GM18511 (cell line): ENCODE measurements at regions not wholly inside any gene's neighbourhood (a gene's known extent, or its start where the extent isn't known, plus 50 kb on each side); places are given as distances from the start of the nearest gene placed in this dataset.
"Not testable (repeated sequence)": the region's sequence is repeated elsewhere in the genome, so short reads cannot be mapped to it uniquely, and the experiment has no call there.

ENCODE experiments used
- ATAC-seq: cut with Tn5 transposase; IDR thresholded peaks from one replicate; pipeline ENCODE4 v1.9.1; 2021; ENCODE audit warnings: mild to moderate bottlenecking, moderate library complexity; ENCODE audit not compliant: unreplicated experiment

DNA sequence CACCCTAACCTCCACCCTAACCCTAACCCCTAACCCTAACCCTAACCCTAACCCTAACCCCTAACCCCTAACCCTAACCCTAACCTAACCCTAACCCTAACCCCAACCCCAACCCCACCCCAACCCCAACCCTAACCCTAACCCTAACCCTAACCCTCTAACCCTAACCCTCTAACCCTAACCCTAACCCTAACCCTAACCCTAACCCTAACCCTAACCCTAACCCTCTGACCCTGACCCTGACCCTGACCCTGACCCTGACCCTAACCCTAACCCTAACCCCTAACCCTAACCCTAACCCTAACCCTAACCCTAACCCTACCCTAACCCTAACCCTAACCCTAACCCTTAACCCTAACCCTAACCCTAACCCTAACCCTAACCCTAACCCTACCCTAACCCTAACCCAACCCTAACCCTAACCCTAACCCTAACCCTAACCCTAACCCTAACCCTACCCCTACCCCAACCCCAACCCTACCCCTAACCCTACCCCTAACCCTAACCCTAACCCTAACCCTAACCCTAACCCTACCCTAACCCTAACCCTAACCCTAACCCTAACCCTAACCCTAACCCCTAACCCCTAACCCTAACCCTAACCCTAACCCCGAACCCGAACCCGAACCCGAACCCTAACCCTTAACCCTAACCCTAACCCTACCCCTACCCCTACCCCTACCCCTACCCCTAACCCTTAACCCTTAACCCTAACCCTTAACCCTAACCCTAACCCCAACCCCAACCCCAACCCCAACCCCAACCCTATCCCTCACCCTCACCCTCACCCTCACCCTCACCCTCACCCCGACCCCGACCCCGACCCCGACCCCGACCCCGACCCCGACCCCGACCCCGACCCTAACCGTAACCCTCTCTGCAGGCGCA, 186.2 kb upstream of the CHL1 start:
- ATAC-seq, result not testable (repeated sequence)

GRCh38 chr3:11734-12133, 184.8 kb upstream of the CHL1 start:
- ATAC-seq, result no peak

DNA sequence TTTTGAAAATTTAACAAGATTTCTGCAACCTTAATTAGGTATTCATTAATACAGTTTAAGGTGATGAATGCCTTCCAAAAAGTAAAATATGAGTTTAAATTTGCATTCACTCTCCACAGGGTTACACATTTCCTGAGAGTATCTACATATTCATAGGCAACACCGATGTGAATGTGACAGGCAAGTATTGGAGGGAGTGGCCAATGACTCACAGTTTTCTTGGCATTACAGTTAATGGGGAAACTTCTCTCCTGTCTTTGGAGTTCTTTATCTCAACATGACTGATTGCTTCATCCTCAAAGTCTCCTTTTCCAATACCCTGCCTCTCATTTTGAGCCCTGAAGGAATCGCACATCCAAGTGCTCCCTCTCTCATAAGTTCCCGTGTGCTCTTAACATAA, 181.9 kb upstream of the CHL1 start:
- ATAC-seq, result no peak

GRCh38 chr3:16366-16765, 180.2 kb upstream of the CHL1 start:
- no peak for ATAC-seq

- ATAC-seq, result no peak
These were observed 176.1 kb upstream of the CHL1 start for GRCh38 chr3:20421-20820.

DNA sequence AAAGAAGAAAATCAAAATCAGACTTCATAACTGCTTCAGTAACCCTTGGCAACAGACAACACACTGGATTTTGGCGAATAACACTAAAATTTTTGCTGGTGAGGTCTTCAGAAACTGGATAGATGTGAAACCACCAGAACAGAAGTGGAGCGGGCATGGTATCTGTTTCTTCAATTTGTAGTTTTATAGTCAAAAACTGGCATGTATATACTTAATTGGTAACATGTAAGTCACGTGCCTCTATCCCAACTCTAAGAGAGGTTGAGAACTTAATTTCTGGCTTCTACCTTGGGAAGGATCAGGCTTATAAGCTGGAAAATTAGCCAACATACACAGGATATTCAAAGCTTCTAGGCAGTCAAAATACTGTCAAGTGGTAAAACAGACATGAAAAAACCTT, 172.6 kb upstream of the CHL1 start:
- no peak for ATAC-seq

GRCh38 chr3:25056-25455, 171.5 kb upstream of the CHL1 start:
- ATAC-seq, result no peak

GRCh38 chr3:35985-36384, 160.6 kb upstream of the CHL1 start:
- peak; percentile 45 for ATAC-seq

DNA sequence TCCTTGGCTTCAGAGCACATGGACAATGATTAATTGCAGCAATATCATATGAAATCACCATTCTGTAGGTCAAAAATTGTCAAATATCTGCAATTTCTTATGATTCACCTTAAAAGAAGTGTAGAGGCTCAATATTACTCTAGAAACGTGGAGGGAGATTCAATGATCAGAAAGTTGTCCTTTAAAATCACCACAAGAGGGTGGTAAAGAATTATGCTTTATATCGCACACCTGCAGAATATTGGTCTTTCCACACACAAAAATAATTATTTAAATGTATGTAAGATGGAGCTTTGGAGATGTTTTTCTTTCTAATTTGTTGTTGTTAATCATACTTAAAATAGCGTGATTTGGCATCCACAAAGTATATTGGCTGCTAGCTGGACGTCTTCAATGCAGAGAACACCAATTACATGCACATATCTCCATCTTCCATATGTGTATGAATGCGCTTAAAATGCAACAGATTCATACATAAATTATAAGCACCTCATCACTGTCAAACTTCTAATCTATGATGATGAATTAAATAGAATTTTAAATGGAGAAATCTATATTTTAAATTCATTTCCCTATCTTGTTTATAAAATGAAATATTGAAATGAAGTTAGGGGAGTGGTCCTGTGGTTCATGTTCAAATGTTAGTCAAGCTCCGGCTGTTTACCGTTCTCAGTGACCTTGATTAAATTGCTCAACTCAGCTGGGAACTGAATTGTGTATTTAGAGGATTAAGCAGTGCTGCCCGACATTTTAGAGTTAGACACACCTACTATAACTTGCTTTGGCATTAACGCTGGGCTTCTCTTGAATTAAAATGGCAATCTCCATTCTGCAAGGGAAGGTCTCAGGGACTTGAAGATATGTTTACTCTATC, 153.5 kb upstream of the CHL1 start:
- ATAC-seq, result peak; percentile 76

DNA sequence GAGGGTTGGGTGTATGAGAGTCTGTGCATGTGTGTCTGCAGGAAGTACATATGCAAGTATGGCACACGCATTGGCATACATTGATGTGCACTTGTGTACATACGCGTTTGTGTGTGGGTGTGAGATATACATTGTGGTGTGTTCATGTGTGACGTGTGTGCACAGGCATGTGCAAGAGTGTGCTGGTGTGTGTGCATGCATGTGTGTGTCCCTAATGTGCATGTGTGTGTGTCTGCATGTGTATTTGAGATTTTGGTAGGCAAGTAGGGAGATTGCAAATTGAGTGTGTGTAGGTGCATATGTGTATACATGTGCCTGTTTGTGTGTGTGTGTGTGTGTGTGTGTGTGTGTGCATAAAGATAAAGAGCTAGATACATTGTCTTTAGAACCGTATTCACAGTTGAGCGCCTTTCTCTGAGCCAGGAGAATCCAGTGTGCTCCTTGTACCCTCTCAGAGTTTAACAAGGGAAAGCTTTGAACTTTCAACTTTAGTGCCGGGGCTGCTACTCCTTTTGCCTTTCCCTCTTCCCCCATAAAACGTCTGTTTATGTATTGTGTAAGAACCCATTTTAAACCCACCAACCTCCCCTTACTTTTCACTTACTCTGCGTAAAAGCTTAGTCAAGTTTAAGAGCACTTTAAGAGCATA, 152.4 kb upstream of the CHL1 start:
- no peak for ATAC-seq

DNA sequence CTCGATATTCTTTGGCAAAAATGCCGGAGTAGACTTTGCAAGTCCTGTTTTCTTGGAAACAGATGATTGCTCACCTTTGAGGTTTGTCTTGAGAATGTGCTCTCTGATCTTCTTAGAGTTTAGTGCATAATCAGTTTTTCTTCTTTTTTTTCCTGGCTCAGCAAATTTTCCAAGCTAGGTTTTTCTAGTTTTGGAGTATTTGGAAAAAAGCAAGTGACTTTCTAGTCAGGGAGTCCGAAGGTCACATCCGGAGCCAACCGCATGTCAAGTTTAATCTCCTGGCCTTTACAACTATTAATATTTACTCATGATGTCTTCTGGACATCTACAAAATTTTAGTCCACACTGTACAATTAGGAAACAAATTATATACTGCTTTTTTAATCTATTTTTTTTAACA, 151.6 kb upstream of the CHL1 start:
- not testable (repeated sequence) for ATAC-seq

- no peak for ATAC-seq
These were observed 150.0 kb upstream of the CHL1 start for GRCh38 chr3:46576-46975.

- not testable (repeated sequence) for ATAC-seq
These were observed 143.1 kb upstream of the CHL1 start for GRCh38 chr3:53441-53840.

DNA sequence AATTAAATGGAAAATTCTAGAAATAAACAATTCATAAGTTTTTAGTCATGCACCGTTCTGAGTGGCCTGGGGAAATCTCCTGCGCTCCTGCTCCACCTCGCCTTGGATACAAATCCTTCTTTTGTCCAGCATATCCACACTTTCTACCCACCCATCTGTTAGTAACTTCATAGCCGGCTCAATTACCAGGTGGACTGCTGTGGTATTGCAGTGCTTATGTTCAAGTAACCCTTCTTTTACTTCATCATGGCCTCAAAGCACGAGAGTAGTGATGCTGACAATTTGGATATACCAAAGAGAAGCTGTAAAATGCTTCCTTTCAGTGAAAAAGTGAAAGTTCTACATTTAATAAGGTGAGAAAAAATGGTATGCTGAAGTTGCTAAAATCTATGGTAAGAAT, 142.3 kb upstream of the CHL1 start:
- ATAC-seq, result peak; percentile 49

- ATAC-seq, result no peak
These were observed 139.9 kb upstream of the CHL1 start for GRCh38 chr3:56672-57071.

GRCh38 chr3:59854-60253, 136.7 kb upstream of the CHL1 start:
- ATAC-seq, result no peak

DNA sequence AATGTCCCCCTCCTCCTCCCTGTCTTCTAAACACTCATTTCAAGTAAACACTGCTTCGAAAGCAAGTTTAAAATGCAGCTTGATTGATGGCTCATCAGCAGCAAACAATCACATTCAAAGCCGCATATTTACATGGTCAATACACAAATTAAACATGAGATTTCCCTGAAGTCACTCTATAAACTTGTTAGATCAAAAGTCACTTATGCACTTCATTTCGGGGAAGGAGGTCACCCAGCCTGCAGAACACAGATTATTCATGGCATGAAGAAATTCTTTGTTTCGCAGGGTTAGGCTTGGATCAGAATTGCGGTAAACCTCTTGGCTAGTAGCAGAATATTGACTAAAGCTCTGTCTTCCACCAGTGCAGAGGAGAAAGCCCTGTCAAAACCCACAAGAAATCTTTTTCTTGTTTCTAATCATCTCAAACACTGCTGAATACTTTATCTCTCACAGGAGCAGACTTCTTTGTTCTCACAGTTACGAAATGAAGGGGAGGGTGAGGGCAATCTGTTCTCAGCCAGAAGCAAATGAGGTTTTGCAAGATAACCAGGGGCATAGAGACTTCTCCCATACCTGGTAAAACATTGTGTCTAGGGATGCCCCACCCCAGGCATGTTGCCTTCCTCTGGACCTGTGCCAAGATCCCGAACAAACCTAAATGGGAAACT, 133.3 kb upstream of the CHL1 start:
- no peak for ATAC-seq

DNA sequence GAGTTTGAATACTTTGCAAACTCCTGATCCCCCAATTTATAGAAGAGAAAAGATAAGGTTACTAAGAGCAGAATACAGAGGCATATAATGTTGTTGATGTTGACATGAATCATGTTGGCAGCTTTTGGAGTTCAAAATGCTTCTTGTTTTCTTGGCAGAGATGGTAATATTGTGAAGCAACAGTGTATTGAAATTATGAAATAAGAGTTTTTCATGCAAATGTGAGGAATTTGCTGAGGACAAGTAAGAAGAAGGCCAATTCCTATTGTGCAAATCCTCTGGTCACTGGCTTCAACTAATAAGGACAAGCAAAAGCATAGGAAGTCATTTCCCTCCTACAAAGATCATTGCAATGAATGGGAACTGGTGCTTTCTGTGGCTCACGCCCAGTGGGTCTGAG, 126.9 kb upstream of the CHL1 start:
- ATAC-seq, result no peak

DNA sequence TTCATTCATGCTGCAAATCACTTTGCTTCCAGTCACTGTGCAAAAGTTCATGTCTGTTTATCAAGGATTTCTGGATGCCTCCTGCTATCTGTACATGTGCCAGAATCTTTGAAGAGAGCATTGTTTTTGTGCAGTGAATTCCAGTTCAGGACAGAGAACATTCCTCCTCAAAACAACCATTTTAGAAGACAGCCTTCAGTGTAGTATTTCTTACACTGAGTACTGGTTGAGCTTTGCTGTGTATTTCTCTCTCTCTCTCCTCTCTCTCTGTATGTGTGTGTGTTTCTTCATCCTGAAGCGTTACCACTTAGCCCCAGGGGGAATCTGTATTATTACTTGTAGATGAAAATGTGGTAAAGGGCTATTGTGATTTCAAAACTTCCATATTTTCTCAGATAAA, 123.8 kb upstream of the CHL1 start:
- ATAC-seq, result no peak

DNA sequence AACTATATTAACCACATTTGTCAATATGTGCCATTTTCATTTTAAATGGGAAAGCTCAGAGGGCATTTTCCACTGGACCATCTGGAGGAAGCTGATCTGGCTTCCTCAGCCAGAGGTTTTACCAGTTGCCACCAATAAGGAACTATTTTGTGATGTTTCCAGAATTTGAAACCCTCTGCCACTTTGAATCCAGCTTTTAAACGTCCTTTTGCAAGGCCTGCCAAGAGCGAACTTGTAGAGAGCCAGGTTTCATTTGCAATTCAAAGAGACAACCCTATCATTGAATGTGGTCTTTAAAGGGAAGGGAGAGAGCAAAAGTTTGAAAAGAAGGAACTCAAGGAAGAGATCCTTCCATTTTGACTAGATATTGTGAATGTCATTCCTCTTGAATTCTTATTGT, 123.3 kb upstream of the CHL1 start:
- ATAC-seq, result no peak

DNA sequence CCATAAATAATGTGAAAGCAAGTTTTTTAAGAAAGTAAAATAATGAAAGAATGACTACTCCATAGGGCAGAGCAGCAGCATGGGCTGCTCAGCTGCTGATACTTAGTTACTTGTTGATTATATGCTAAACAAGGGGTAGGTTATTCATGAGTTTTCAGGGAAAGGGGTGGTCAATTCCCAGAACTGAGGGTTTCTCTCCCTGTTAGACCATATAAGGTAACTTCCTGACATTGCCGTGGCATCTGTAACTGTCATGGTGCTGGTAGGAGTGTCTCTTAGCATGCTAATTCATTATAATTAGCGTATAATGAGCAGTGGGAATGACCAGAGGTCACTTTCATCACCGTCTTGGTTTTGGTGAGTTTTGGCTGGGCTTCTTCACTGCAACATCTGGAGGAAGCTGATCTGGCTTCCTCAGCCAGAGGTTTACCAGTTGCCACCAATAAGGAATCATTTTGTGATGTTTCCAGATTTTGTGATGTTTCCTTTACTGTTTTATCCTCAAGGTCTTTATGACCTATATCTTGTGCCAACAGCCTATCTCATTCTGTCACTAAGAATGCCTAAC, 121.8 kb upstream of the CHL1 start:
- ATAC-seq, result no peak
